GM19099 (cell line): ENCODE measurements at regions not wholly inside any gene's neighbourhood (a gene's known extent, or its start where the extent isn't known, plus 50 kb on each side); places are given as distances from the start of the nearest gene placed in this dataset.

ENCODE experiments used
- POLR2A ChIP-seq: IDR thresholded peaks from 3 replicates; pipeline ENCODE4 v1.6.1; 2011; ENCODE audit warnings: low read depth; ENCODE audit not compliant: insufficient read length; ENCODE audit errors: extremely low read depth

GRCh38 chr3:177816667-177817208 is 619.5 kb upstream of the TBL1XR1 start:
- no peak for TF ChIP-seq POLR2A

- no peak for TF ChIP-seq POLR2A
Measured at GRCh38 chr3:177817751-177818150, 620.5 kb upstream of the TBL1XR1 start.

GRCh38 chr3:177818712-177819240 is 621.5 kb upstream of the TBL1XR1 start:
- no peak for TF ChIP-seq POLR2A

GRCh38 chr3:177820683-177821316 is 623.5 kb upstream of the TBL1XR1 start:
- no peak for TF ChIP-seq POLR2A

- TF ChIP-seq POLR2A: no peak
Measured at GRCh38 chr3:177822681-177823096, 625.4 kb upstream of the TBL1XR1 start.

GRCh38 chr3:177823701-177824189 is 626.5 kb upstream of the TBL1XR1 start:
- TF ChIP-seq POLR2A: no peak

GRCh38 chr3:177824190-177824786 is 627.0 kb upstream of the TBL1XR1 start:
- no peak for TF ChIP-seq POLR2A

- no peak for TF ChIP-seq POLR2A
Measured at GRCh38 chr3:177824841-177825240, 627.6 kb upstream of the TBL1XR1 start.

- no peak for TF ChIP-seq POLR2A
Measured at GRCh38 chr3:177826253-177826652, 629.0 kb upstream of the TBL1XR1 start.

GRCh38 chr3:177827511-177828207 is 630.4 kb upstream of the TBL1XR1 start:
- no peak for TF ChIP-seq POLR2A

- TF ChIP-seq POLR2A: no peak
Measured at GRCh38 chr3:177828208-177828565, 630.9 kb upstream of the TBL1XR1 start.

- TF ChIP-seq POLR2A: no peak
Measured at GRCh38 chr3:177830411-177830849, 633.1 kb upstream of the TBL1XR1 start.

GRCh38 chr3:177831361-177831760 is 634.1 kb upstream of the TBL1XR1 start:
- no peak for TF ChIP-seq POLR2A

- TF ChIP-seq POLR2A: no peak
Measured at GRCh38 chr3:177832880-177833279, 635.6 kb upstream of the TBL1XR1 start.

- TF ChIP-seq POLR2A: no peak
Measured at GRCh38 chr3:177833332-177833731, 636.0 kb upstream of the TBL1XR1 start.

GRCh38 chr3:177835008-177835407 is 637.7 kb upstream of the TBL1XR1 start:
- TF ChIP-seq POLR2A: no peak

- no peak for TF ChIP-seq POLR2A
Measured at GRCh38 chr3:177835917-177836316, 638.6 kb upstream of the TBL1XR1 start.
